Medulla oblongata (tissue), 1 donor: ENCODE measurements at regions not wholly inside any gene's neighbourhood (a gene's known extent, or its start where the extent isn't known, plus 50 kb on each side); places are given as distances from the start of the nearest gene placed in this dataset.

Experiments used
- DNase-seq: peaks from one replicate; pipeline ENCODE4 v3.0.0-alpha.2; 2015; ENCODE audit errors: extremely low spot score

DNA sequence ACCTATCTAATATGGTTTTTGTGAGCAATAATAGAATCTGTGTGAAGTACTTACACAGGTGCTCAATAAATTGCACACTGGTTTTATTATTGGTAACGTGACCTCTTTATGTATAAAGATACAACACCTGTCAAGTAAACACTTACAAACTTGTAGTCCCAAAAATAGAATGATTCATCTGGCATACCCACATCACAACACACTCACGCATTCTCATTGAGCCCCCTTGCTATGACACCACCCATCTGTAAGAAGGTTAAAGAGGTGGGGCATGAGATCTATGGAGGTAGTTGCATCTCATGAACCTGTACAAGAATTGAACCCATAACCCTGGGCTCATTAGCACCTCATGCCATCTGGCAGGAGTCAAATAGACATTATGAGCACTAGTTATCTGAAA lies 134.9 kb upstream of the THBS1 start:
- no peak for DNase-seq

DNA sequence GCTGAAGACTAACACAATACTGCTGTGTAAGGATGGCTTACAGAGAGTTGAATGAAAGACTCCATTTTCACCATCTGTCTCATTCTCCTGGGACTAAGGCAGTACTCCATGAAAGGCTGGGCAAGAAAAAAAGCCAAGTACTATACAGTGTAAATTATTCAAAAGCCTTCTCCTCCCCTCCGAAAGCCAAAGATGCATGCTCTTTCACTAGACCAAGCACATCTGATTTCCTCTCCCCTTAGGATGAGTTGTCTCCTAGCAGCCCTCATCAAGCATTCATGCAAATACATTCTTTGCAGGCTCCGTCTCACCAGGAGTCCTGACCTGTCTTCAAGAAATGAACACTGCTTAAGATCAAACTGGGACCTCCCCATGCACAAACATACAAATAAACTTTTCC lies 133.5 kb upstream of the THBS1 start:
- DNase-seq: no peak

DNA sequence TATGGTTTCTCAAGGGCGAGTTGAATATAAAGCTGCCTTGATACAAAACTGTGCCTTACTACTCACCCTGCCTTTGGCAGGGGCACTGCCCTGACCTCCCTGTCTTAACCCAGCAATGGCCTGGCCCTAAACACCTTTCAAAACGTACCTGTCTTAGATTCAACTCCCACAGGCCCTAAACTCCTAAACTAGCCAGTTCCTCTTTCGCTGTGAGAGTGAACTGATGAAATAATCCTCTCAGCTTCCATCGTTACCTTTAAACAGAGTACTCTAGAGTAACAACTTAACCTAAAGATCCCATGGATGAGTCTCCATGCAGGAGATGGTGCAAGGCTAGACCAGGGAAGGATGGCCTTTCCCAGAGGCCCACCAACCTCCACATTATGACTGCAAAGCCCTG lies 133.0 kb upstream of the THBS1 start:
- no peak for DNase-seq

DNA sequence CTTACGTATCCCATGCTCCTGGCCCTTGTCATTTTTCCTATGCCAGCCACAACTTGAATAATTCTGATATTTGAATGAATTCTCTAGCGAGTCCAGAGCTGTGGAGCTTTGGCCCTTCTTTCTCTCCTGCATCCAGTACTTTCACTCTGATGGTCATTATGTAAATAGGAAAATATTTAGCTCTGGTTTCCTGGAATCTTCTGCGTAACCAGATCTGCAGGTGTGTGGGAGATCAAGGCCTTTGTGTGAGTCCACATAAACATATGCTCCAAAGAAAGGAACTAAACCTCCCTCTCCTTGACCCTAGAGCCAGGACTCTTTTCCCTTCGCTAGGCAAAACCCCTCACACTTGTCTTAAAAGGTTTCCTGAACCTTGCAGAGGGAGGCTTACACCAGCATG lies 132.5 kb upstream of the THBS1 start:
- no peak for DNase-seq

DNA sequence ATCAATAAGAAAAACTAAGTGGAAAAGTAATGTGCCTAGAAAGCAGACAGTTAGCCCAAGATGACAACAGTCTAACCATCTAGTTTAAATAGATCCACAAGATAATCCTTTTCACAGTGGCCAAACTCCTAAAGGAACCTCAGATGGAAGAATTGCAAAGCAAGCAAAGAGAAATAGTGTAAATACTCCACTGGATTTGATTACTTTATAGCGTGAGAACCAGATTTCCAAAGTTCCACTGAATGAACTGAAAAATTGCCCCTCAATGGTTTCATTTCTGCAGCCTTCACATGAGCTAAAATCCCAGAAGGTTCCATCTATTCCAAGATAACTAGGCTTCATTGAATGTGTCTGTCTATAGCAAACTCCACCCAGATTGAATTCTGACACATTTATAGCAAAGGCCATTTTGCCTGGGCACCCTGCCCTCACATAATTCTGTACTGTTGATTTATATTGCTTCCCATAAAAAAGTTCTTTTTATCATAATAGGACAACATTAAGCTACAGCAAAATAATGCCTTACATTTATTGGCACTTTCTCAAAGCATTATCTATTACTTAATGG lies 129.7 kb upstream of the THBS1 start:
- no peak for DNase-seq

- DNase-seq: no peak
These were observed 129.0 kb upstream of the THBS1 start for GRCh38 chr15:39451871-39452270.

DNA sequence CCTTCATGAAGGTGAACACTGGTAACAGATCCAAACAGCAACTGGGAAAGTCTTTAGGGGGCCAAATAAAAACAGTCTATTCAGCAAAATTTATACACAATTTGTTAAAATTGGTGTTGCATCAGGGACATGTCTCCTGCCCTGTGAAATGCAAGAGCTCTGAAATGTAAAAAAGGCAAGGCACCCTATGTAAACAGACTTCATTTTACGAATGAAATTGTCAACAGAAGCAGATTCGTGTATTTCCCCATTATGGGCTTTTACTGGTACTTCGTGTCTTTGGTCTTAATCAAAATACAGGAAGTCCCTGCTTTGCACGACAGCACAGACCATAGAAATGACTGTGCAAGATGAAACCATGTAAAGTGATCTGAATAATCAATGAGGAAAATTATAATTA lies 127.3 kb upstream of the THBS1 start:
- DNase-seq: no peak

DNA sequence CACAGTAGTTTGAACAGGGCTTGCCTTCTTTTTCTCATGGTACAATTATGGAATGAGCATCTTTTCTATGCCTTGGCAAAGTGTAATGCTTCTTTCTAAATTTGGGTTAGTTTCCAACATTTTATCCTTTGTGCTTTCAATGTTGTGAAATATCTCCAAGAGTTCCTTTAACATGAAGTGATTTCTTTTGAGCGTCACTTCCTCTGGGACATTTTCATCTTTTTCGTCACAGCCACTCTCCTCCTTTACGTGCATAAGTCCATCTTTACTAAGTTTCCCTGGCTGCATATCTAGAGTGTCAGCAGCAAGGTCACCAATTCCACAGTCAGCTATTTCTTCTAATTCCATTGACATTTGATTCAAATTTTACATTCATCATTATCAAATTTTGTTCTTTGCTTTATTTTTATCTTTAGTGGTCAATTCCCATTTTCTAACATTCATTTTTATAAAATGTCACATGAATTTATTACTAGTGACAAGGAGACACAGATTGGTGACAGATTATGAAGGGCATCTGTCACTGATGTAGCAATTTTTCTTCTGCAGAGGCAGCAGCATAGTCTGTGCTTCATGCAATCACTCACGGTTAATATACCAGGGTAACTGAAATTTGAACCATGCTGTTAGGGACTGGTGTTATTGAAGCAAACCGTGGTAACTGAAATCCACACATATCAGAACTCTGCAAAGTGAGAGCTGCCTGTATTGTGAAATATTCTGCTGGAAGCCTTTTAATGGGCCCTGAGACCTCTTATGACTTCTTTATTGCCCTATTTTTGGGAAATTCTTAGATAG lies 126.5 kb upstream of the THBS1 start:
- DNase-seq: no peak

DNA sequence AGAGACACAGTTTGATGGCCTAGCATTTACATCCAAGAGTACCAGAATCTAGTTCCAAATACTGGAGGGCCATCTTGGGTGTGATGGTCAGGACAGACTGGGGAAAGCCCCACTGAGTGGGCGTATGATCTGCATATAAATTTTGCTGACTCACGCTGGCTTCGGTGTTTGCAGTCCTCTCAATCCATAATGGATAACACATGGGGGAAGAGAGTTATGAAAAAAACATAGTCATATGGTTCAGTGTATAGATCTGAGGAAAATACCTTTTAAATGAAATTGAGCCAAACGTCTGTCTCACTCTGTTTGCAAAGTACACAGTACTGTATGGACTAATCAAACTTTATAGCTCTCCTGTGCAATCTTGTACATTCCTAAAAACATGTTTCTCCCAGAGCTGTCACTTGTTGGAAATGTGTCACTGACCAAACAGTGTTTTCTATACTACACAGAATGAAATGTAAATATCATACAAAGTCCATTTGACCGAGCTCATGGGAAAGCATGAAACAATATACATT lies 125.3 kb upstream of the THBS1 start:
- no peak for DNase-seq

- no peak for DNase-seq
These were observed 124.7 kb upstream of the THBS1 start for GRCh38 chr15:39456159-39456558.

GRCh38 chr15:39456582-39457330 lies 124.1 kb upstream of the THBS1 start:
- no peak for DNase-seq

DNA sequence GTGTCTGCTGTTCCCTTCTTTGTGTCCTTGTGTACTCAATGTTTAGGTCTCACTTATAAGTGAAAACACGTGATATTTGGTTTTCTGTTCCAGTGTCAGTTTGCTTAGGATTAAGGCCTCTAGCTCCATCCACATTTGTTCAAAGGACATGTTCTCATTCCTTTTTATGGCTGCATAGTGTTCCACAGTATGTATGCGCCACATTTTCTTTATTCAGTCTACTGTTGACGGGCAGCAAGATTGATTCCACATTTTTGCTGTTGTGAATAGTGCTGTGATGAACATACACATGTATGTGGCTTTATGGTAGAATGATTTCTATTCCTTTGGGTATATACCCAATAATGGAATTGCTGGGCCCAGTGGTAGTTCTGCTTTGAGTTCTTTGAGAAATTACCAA lies 122.7 kb upstream of the THBS1 start:
- no peak for DNase-seq

DNA sequence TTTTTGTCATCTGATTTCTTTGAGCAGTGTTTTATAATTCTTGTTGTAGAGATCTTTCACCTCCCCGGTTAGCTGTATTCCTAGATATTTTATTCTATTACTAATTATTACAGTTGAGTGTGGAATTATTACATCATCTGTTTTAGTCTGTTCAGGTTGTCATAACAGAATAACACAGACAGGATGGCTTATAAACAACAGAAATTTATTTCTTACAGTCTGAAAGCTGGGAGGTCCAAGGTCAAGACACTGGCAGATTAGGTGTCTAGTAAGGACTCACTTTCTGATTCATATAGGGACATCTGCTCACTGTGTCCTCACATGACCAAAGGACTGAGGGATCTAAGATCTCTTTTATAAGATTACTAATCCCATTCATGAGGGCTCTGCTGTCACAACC lies 121.3 kb upstream of the THBS1 start:
- no peak for DNase-seq

DNA sequence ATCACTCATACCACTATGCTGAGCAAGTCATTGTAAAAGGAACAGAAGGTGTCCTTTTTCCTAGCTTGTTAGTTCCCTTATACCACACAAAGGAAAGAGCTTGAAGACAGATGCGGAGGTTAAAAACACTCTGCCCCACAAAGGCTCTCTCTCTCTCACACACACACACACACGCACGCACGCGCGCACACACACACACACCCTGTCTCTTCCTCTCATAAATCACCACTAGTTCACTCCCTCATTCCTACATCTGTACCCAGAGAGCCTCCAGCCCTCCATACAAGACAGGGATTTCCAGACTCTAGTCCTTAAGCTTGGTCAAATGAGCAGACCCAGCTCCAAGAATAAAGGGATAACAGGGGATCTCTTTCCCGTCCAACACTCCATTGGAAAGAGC lies 120.1 kb upstream of the THBS1 start:
- DNase-seq: no peak

- DNase-seq: no peak
These were observed 119.2 kb upstream of the THBS1 start for GRCh38 chr15:39461536-39462130.

GRCh38 chr15:39462691-39463090 lies 118.2 kb upstream of the THBS1 start:
- DNase-seq: no peak

GRCh38 chr15:39465843-39466749 lies 114.8 kb upstream of the THBS1 start:
- no peak for DNase-seq

- DNase-seq: no peak
These were observed 114.2 kb upstream of the THBS1 start for GRCh38 chr15:39466750-39467105.

DNA sequence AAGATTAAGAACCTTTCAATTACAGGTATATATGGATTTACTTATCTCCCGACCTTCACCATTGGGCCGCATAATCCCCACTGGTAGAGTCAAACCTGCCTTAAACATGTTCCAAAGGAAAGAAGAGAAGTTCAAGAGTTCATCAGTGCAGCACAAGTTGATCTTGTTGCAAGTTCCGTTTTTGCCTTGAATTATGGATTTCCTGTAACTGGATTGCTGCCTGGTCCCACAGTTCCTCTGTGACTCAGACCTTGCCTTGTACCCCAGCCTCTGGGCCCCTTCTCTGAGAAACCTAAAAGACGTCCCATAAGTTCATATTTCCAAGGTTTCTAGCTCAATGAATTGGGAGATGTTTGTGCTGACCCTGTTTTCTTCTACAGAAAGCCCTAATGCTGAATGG lies 112.5 kb upstream of the THBS1 start:
- no peak for DNase-seq

GRCh38 chr15:39468828-39469227 lies 112.1 kb upstream of the THBS1 start:
- no peak for DNase-seq

GRCh38 chr15:39471785-39472574 lies 108.9 kb upstream of the THBS1 start:
- DNase-seq: no peak
